Stimulated activated CD8-positive, alpha-beta memory T cell treated with anti-CD3 and anti-CD28 coated beads, Interleukin-7, amount 100 ng/mL, for 1 hour (primary cell): ENCODE measurements at regions not wholly inside any gene's neighbourhood (a gene's known extent, or its start where the extent isn't known, plus 50 kb on each side); places are given as distances from the start of the nearest gene placed in this dataset.

Experiments used
- DNase-seq, 2 donors: peaks; one replicate each; pipeline ENCODE4 v3.0.0-alpha.2; 2020; ENCODE audit warnings: low read depth in 2 of 2

DNA sequence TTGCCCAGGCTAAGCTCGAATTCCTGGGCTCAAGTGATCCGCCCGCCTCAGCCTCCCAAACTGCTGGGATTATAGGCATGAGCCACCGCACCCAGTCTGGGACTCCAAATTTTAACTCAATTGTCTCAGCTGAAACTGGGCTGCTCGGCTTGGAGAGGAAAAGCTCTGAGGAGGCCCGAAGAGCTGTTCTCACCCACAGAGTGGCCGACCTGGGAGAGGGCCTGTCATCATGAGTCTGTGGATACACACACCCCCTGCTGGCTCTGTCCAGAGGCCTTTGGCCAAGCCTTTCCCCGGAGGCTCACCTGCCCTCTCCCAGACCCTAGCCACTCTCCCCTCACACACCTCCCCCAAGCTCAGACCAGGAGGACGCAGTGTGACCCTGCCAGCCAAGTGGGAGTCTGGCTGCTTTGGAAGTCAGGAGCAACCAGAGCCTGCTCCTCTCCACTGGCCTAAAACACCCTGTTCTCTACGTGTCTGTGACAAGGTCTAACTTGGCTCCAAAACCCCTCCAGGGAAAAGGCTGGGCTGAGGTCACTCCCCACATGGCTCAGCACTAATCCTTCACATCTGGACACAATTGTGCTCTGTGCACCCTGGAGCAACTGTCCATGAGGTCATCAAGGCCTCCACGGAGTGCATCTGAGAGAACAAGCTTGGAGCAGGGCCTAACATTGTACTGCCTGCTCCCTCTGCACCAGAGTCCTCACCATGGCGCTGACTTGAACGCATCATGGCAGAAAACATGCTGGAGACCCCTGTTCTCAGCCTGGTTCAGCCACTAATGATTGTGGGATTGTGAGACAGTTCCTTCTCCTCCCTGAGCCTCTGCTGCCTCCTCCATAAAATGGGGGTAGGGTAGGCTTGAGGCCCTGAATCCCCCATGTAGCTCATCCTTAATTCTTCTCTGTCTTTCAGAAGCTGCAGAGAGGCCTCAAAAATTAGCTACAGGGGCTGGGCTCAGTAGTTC is 49.9 kb upstream of the RAB6C start:
- no peak for DNase-seq
